ENCODE measurements at regions not wholly inside any gene's neighbourhood (a gene's known extent, or its start where the extent isn't known, plus 50 kb on each side); places are given as distances from the start of the nearest gene placed in this dataset.

- TF ChIP-seq CTCF (conservative IDR thresholded peaks at IDR 0.05) (no peak), EZH2 (IDR thresholded peaks at IDR 0.05; ENCODE audit: low read depth) (no peak)
Observed at GRCh38 chr13:108033800-108034707, 181.3 kb downstream of the LIG4 start.
